ENCODE measurements at regions not wholly inside any gene's neighbourhood (a gene's known extent, or its start where the extent isn't known, plus 50 kb on each side); places are given as distances from the start of the nearest gene placed in this dataset.

GRCh38 chr4:35897808-35898207 is 346.5 kb downstream of the ARAP2 start:
- TF ChIP-seq, protein P1, sequence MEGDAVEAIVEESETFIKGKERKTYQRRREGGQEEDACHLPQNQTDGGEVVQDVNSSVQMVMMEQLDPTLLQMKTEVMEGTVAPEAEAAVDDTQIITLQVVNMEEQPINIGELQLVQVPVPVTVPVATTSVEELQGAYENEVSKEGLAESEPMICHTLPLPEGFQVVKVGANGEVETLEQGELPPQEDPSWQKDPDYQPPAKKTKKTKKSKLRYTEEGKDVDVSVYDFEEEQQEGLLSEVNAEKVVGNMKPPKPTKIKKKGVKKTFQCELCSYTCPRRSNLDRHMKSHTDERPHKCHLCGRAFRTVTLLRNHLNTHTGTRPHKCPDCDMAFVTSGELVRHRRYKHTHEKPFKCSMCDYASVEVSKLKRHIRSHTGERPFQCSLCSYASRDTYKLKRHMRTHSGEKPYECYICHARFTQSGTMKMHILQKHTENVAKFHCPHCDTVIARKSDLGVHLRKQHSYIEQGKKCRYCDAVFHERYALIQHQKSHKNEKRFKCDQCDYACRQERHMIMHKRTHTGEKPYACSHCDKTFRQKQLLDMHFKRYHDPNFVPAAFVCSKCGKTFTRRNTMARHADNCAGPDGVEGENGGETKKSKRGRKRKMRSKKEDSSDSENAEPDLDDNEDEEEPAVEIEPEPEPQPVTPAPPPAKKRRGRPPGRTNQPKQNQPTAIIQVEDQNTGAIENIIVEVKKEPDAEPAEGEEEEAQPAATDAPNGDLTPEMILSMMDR (IDR thresholded peaks at IDR 0.05; ENCODE audit: insufficient read depth, low read depth, low read length): no peak
- no peak for DNase-seq (ENCODE audit: low read depth)
- H3K4me3 ChIP-seq (ENCODE audit: low read depth, low read length): no peak overlapping the region

DNA sequence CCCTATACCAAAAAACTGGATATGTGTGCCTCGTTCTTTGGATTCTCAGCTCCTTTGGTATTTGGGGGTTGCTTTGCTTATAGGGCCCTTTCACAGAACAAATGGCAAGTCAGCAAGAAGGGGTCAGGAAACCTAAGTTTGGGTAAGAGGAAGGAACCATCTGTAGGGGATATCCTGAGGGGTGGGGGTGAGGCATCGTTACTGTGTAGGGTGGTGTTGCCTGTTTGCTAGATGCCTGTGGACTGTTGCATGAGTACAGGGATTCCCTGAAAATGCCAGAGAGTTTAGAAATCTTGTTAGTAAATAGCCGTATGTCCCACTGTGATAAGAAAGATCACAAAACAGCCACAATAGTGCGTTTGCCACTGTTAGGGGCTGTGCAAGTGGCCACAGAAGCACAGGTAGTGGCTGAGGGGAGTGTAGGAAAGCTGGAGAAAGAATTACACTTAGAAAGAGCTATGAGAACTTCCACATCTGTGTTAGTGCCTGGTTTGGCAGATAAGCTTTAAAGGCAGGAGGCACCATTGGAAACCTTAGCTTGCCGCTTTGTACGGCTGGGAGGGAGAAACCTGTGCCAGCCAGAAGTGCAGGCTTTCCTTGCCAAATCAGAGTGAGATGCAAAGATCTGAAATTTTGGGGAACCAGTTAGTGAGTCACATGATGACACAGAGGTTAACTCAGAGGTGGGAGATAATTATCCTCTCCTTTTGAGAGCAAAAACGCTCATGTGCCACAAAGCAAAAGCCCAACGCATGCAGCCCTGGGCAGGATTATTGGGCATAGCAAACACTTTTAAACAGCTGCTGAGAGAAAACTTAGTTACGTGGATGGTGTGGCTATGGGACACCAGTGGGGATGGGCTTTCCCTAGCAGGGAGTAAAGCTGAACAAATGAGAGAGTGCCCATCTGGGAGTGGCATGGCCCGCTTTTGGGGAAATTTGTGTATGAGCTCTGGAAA is 343.7 kb downstream of the ARAP2 start:
- no peak overlapping the region for H3K4me3 ChIP-seq (ENCODE audit: low read depth, low read length)
- no peak for DNase-seq (ENCODE audit: low read depth)
- TF ChIP-seq, protein P1 (IDR thresholded peaks at IDR 0.05; ENCODE audit: insufficient read depth, low read depth, low read length): no peak

- DNase-seq (ENCODE audit: low read depth): no peak
- TF ChIP-seq, protein P1 (IDR thresholded peaks at IDR 0.05; ENCODE audit: insufficient read depth, low read depth, low read length): no peak
- no peak overlapping the region for H3K4me3 ChIP-seq (ENCODE audit: low read depth, low read length)
Measured at GRCh38 chr4:35912174-35912573, 332.1 kb downstream of the ARAP2 start.

GRCh38 chr4:35918491-35918977 is 325.8 kb downstream of the ARAP2 start:
- no peak for DNase-seq (ENCODE audit: low read depth)
- no peak overlapping the region for H3K4me3 ChIP-seq (ENCODE audit: low read depth, low read length)
- TF ChIP-seq, protein P1 (IDR thresholded peaks at IDR 0.05; ENCODE audit: insufficient read depth, low read depth, low read length): no peak

DNA sequence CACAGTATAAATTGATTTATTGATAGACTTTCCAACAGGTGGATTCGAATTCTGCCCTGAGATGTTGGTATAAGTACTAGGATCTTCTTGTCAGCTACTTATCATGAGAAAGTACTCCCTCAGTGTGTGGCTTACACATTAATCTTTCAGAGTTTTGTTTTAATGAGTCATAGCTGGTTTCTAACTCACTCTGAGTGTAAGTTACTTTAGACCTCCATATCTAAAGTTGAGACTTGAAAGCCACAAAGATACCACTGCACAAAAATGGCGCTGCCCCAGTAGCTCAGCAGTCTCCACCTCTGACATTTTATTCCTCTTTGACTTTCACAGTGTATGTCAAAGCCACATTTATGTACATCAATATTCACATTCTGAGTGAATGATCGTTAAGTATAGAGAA is 318.5 kb downstream of the ARAP2 start:
- H3K4me3 ChIP-seq (ENCODE audit: low read depth, low read length): no peak overlapping the region
- no peak for DNase-seq (ENCODE audit: low read depth)
- TF ChIP-seq, protein P1 (IDR thresholded peaks at IDR 0.05; ENCODE audit: insufficient read depth, low read depth, low read length): no peak

DNA sequence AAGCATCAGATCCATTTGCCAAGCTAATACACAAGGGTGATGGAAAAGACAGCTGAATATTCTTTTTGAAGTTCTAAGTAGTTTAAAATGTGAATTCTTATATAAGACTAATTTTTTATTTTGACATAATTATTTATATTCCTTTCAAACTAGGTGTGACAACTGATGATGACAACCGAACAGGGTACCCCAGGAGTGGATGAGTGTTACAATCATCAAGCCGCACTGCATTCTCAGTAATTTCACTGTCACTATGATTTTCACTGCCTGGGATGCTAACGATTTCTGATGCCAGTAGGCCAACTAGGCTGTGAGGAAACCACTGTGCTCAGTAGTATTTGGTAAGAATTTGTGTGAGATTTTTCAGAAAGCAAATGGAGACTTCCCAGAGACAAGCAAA is 317.5 kb downstream of the ARAP2 start:
- H3K4me3 ChIP-seq (ENCODE audit: low read depth, low read length): no peak overlapping the region

More for the DNA sequence above, 317.5 kb downstream of the ARAP2 start:
- DNase-seq (ENCODE audit: low read depth): no peak
- TF ChIP-seq, protein P1 (IDR thresholded peaks at IDR 0.05; ENCODE audit: insufficient read depth, low read depth, low read length): no peak
